H1 (cell line): ENCODE measurements at regions not wholly inside any gene's neighbourhood (a gene's known extent, or its start where the extent isn't known, plus 50 kb on each side); places are given as distances from the start of the nearest gene placed in this dataset.

Source experiments
- CHD2 ChIP-seq: IDR thresholded peaks from 2 replicates; pipeline ENCODE4 v1.6.1; 2012; ENCODE audit warnings: low read length, improper control_type of control experiment
- CREB1 ChIP-seq: IDR thresholded peaks from 2 replicates; pipeline ENCODE4 v1.6.1; 2012; ENCODE audit warnings: inconsistent platforms
- GABPA ChIP-seq: IDR thresholded peaks from 2 replicates; pipeline ENCODE4 v1.6.1; 2011; ENCODE audit warnings: mild to moderate bottlenecking, low read length, moderate library complexity, borderline replicate concordance; ENCODE audit not compliant: insufficient read depth
- POLR2AphosphoS5 ChIP-seq: IDR thresholded peaks from 2 replicates; pipeline ENCODE4 v1.6.1; 2011; ENCODE audit warnings: low read depth, low read length
- ZNF274 ChIP-seq: IDR thresholded peaks from 2 replicates; pipeline ENCODE4 v1.7.0; 2012; ENCODE audit warnings: low read length, borderline replicate concordance; ENCODE audit errors: extremely low read depth

GRCh38 chr14:66435683-66436082 lies 50.5 kb upstream of the CCDC196 start:
- TF ChIP-seq GABPA (no peak), ZNF274 (no peak), CREB1 (no peak), CHD2 (no peak), POLR2AphosphoS5 (no peak)
